B cell (primary cell): ENCODE measurements at regions not wholly inside any gene's neighbourhood (a gene's known extent, or its start where the extent isn't known, plus 50 kb on each side); places are given as distances from the start of the nearest gene placed in this dataset.

Experiments used
- ATAC-seq: fragments of 200-7000 bp; cut with Tn5 transposase; one replicate; pipeline ENCODE4 v1.10.0; 2021; ENCODE audit warnings: low read depth, mild to moderate bottlenecking, moderate number of reproducible peaks, moderate library complexity
- CTCF ChIA-PET: fragments of 350-600 bp; sonication (Branson Sonifier 250); formaldehyde crosslinking; loops from one replicate; lab custom pipeline; 2021; ENCODE audit warnings: antibody characterized with exemption, inconsistent platforms; lab: Charles Lee
- POLR2A ChIA-PET: fragments of 350-600 bp; sonication (Branson Sonifier 250); formaldehyde crosslinking; loops from one replicate; lab custom pipeline; 2021; ENCODE audit warnings: antibody characterized with exemption; lab: Charles Lee
- DNase-seq: peaks from one replicate; pipeline ENCODE4 v3.0.0; 2013
- H2AFZ ChIP-seq: 2 replicates; pipeline ENCODE4 v1.6.1; 2012; ENCODE audit warnings: mild to moderate bottlenecking, low read depth, low read length; ENCODE audit not compliant: insufficient read depth, poor library complexity, severe bottlenecking
- H3K27ac ChIP-seq, 2 donors: 1 replicate in 1 of 2; 2 replicates in 1 of 2; pipeline ENCODE4 v1.5.1; 2012 to 2013; ENCODE audit warnings: low read length in 2 of 2, mild to moderate bottlenecking in 2 of 2, moderate library complexity in 1 of 2
- H3K27me3 ChIP-seq, 4 experiments: fragments of 200-600 bp in 1 of 4; sonication (generic) in 1 of 4; replicated peaks in 1 of 4; 1 replicate in 2 of 4; 2 replicates in 2 of 4; pipeline versions ENCODE4 v1.6.1 to v1.7.0; 2013 to 2016; ENCODE audit warnings: low read length in 3 of 4, mild to moderate bottlenecking in 2 of 4, mixed read lengths in 1 of 4, moderate library complexity in 1 of 4; ENCODE audit not compliant: insufficient read depth in 4 of 4, control insufficient read depth in 3 of 4; ENCODE audit errors: control extremely low read depth in 1 of 4
- H3K36me3 ChIP-seq, 2 experiments: replicated peaks in 1 of 2; 1 replicate in 1 of 2; 2 replicates in 1 of 2; pipeline versions ENCODE4 v1.6.1 to v1.7.1; 2013; ENCODE audit warnings: low read length in 1 of 2; ENCODE audit not compliant: insufficient read depth in 2 of 2, control insufficient read depth in 1 of 2; ENCODE audit errors: control extremely low read depth in 1 of 2, extremely low read depth in 1 of 2
- H3K4me1 ChIP-seq, 2 donors: fragments of 200-600 bp in 1 of 2; sonication (generic) in 1 of 2; 1 replicate in 1 of 2; 2 replicates in 1 of 2; pipeline versions ENCODE4 v1.5.1 to v1.6.1; 2013 to 2017; ENCODE audit warnings: low read length in 2 of 2; ENCODE audit not compliant: control insufficient read depth in 2 of 2, insufficient read depth in 2 of 2
- H3K4me2 ChIP-seq: replicated peaks from 2 replicates; pipeline ENCODE3; 2012; ENCODE audit warnings: mild to moderate bottlenecking, low read depth, low read length; ENCODE audit not compliant: poor library complexity, severe bottlenecking
- H3K4me3 ChIP-seq, 5 experiments: fragments of 200-600 bp in 1 of 5; sonication (generic) in 1 of 5; 1 replicate in 3 of 5; 2 replicates in 2 of 5; pipeline versions ENCODE4 v1.5.1 to v1.7.0; 2011 to 2016; ENCODE audit warnings: low read length in 4 of 5, mild to moderate bottlenecking in 4 of 5, low read depth in 2 of 5, control low read depth in 1 of 5, moderate library complexity in 1 of 5; ENCODE audit not compliant: insufficient read depth in 1 of 5; ENCODE audit errors: control extremely low read depth in 1 of 5, extremely low read depth in 1 of 5
- H3K79me2 ChIP-seq: fragments of 200-600 bp; sonication (generic); one replicate; pipeline ENCODE4 v1.6.0; 2016; ENCODE audit warnings: low read length; ENCODE audit not compliant: control insufficient read depth, insufficient read depth
- H3K9ac ChIP-seq: fragments of 200-600 bp; sonication (generic); 2 replicates; pipeline ENCODE4 v1.6.1; 2017; ENCODE audit warnings: mild to moderate bottlenecking, low read length, moderate library complexity
- H3K9me3 ChIP-seq, 3 donors: one replicate each; pipeline versions ENCODE4 v1.6.1 to v1.7.1; 2013; ENCODE audit warnings: low read length in 2 of 3; ENCODE audit not compliant: control insufficient read depth in 2 of 3, insufficient read depth in 1 of 3; ENCODE audit errors: control extremely low read depth in 1 of 3
- H4K20me1 ChIP-seq: 2 replicates; pipeline ENCODE4 v1.6.0; 2012; ENCODE audit warnings: mild to moderate bottlenecking, low read length; ENCODE audit not compliant: insufficient read depth, control insufficient read depth, poor library complexity, severe bottlenecking
- H3K27ac Mint-ChIP-seq: one replicate; pipeline ENCODE4 v1.8.0; 2021; ENCODE audit warnings: mixed read lengths
- H3K27me3 Mint-ChIP-seq: one replicate; pipeline ENCODE4 v1.8.0; 2021; ENCODE audit warnings: mixed read lengths
- H3K4me1 Mint-ChIP-seq: one replicate; pipeline ENCODE4 v1.8.0; 2021; ENCODE audit warnings: mixed read lengths
- H3K4me3 Mint-ChIP-seq: one replicate; pipeline ENCODE4 v1.8.0; 2021; ENCODE audit warnings: mixed read lengths
- H3K9me3 Mint-ChIP-seq: one replicate; pipeline ENCODE4 v1.8.0; 2022; ENCODE audit warnings: mixed read lengths; ENCODE audit not compliant: insufficient read depth
- CTCF ChIP-seq: fragments of 200-600 bp; IDR thresholded peaks from one replicate; pipeline ENCODE4 v1.8.0; 2022; ENCODE audit warnings: antibody characterized with exemption, mild to moderate bottlenecking
- EZH2 ChIP-seq: IDR thresholded peaks from 2 replicates; pipeline ENCODE4 v1.6.1; 2012; ENCODE audit warnings: borderline replicate concordance, low read depth, mild to moderate bottlenecking, moderate library complexity, low read length; ENCODE audit not compliant: insufficient read depth, poor library complexity, severe bottlenecking
- WGBS: methylation state at CpG from one replicate; pipeline ENCODE4 v1.1.5; 2013; ENCODE audit warnings: missing lambda C conversion rate; ENCODE audit not compliant: insufficient coverage; 5-methylcytosine and 5-hydroxymethylcytosine counted together
- intact Hi-C: fragments of 100-400 bp; cut with micrococcal nuclease; formaldehyde crosslinking; loops from one replicate; pipeline ENCODE4 v1.10.0; 2022

- Mint-ChIP-seq H3K27me3 (peaks cover 46% of the 10 kb centered on the region), H3K9me3 (no peaks in the 10 kb centered on the region), H3K27ac (no peak overlapping the region), H3K4me3 (no peak overlapping the region), H3K4me1 (peaks cover 6% of the 10 kb centered on the region)
- TF ChIP-seq CTCF (no peak), EZH2 (no peak)
- DNase-seq: no peak
- intact Hi-C loops: no loop called here
- no peak overlapping the region for H3K9ac ChIP-seq
- H3K4me3 ChIP-seq: no peak overlapping the region
- no peaks in the 10 kb centered on the region for H4K20me1 ChIP-seq
- H3K4me2 ChIP-seq: no peak overlapping the region
- WGBS: 51% methylated on average over 24 of the region's 28 CpGs
- ATAC-seq: peak; percentile 49
- H3K27me3 ChIP-seq: peaks cover 0 to 61% (median 11%) of the 10 kb centered on the region in 4 experiments
- peaks cover 0 to 11% (median 0%) of the 10 kb centered on the region in 3 donors for H3K9me3 ChIP-seq
- H3K4me1 ChIP-seq: peaks cover 7 to 20% of the 10 kb centered on the region in 2 donors
- no peaks in the 10 kb centered on the region for H3K36me3 ChIP-seq
- ChIA-PET POLR2A (no interaction called here), CTCF (no interaction called here)
- H2AFZ ChIP-seq: no peak overlapping the region
- no peak overlapping the region for H3K27ac ChIP-seq
- no peaks in the 10 kb centered on the region for H3K79me2 ChIP-seq
Measured at GRCh38 chr14:101072945-101073597, 169.5 kb upstream of the RTL1 start.

- H3K27ac ChIP-seq: no peak overlapping the region
- H3K4me2 ChIP-seq: no peak overlapping the region
- Mint-ChIP-seq H3K4me3 (no peak overlapping the region), H3K4me1 (peaks cover 6% of the 10 kb centered on the region), H3K27ac (no peak overlapping the region), H3K9me3 (no peaks in the 10 kb centered on the region), H3K27me3 (peaks cover 48% of the 10 kb centered on the region)
- intact Hi-C loops: no loop called here
- POLR2A ChIA-PET: no interaction called here
- ATAC-seq: no peak
- TF ChIP-seq EZH2 (no peak), CTCF (no peak)
- H3K36me3 ChIP-seq: no peaks in the 10 kb centered on the region
- peaks cover 7 to 17% of the 10 kb centered on the region in 2 donors for H3K4me1 ChIP-seq
- H3K4me3 ChIP-seq: no peak overlapping the region
- WGBS: 59% methylated on average over 5 of the region's 7 CpGs
- CTCF ChIA-PET: no interaction called here
- no peak overlapping the region for H2AFZ ChIP-seq
- H4K20me1 ChIP-seq: no peaks in the 10 kb centered on the region
- H3K79me2 ChIP-seq: no peaks in the 10 kb centered on the region
- DNase-seq: no peak
- peaks cover 0 to 11% (median 0%) of the 10 kb centered on the region in 3 donors for H3K9me3 ChIP-seq
- H3K27me3 ChIP-seq: peaks cover 0 to 64% (median 13%) of the 10 kb centered on the region in 4 experiments
- no peak overlapping the region for H3K9ac ChIP-seq
Measured at GRCh38 chr14:101073598-101073965, 170.1 kb upstream of the RTL1 start.
